RCC 7860 (cell line): ENCODE measurements at regions not wholly inside any gene's neighbourhood (a gene's known extent, or its start where the extent isn't known, plus 50 kb on each side); places are given as distances from the start of the nearest gene placed in this dataset.
A peak's percentile ranks its signal among the peaks of the same experiment; 100 is the strongest.
"Not testable (repeated sequence)": the region's sequence is repeated elsewhere in the genome, so short reads cannot be mapped to it uniquely, and the experiment has no call there.

Experiments used
- DNase-seq: peaks from one replicate; pipeline ENCODE4 v3.0.0-alpha.2; 2015; ENCODE audit warnings: low spot score
- FAIRE-seq: peaks from 2 replicates; lab custom pipeline; 2012; peaks lifted over from hg19 to GRCh38; lab: Jason Lieb, UNC

DNA sequence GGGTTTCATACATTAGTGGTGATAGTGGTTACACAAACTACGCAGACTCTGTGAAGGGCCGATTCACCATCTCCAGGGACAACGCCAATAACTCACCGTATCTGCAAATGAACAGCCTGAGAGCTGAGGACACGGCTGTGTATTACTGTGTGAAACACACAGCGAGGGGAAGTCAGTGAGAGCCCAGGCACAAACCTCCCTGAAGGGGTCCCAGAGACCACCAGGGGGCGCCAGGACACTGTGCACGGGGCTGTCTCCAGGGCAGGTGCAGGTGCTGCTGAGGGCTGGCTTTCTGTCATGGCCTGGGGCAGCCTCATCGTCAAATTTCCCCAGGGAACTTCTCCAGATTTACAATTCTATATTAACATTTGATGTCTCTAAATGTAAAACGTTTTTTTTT lies 184.6 kb upstream of the TP53TG3C start:
- DNase-seq, FAIRE-seq: not testable (repeated sequence)

DNA sequence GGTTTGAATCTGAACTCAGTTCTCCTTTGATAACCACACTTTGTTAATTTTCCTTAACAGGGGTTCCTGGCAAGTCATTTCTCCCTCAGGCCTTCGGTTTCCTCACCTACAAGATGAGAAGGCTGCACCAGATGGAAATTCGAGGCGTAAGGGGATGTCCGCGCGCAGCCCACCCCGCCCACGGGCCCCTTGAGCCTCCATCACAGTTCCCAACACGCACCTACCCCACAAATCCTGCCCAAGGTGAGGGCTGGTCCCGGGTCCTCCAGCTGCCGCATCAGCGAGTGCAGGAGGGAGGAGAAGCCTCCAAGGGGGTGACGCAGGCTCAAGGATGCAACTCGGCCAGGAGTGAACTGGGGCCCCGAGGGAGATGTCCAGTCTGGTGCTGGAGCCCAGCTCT lies 166.9 kb upstream of the TP53TG3C start:
- not testable (repeated sequence) for FAIRE-seq, DNase-seq

DNA sequence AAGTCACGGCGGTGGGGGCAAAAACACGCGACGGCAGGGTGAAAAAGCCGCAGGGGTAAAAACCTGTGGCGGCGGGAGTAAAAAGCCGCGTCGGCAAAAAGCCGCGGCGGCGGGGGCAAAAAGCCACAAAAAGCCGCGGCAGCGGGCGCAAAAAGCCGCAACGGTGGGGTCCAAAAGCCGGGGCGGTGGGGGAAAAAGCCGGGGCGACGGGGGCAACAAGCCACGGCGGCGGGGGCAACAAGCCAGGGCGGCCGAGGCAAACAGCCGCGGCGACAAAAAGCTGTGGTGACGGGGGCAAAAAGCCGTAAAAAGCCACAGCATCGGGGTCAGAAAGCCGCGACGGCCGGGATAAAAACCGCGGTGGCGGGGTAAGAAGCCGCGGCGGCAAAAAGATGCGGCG lies 166.1 kb upstream of the TP53TG3C start:
- not testable (repeated sequence) for DNase-seq, FAIRE-seq

DNA sequence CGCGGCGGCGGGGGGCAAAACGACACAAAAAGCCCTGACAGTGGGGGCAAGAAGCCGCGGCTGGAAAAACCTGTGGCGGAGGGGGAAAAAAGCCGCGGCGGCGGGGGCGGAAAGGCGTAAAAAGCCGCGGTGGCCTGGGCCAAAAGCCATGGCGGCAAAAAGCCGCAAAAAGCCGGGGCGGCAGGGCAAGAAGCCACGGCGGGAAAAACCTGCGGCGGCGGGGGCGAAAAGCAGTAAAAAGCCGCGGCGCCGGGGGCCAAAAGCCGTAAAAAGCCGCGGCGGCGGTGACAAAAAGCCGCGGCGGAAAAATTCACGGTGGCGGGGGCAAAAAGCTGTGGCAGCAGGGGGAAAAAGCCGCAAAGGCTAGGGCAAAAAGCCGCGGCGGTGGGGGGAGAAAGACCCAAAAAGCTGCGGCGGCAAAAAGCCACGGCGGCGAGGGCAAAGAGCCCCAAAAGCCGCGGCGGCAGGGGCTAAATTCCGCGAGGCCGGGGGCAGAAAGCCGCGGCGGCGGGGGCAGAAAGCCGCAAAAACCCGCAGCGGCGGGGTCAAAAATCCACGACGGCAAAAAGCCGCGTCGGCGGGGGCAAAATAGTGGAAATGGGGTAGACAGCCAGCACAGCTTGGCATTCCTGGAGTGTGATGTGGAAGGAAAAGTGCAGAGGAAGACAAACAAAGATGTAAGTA lies 165.2 kb upstream of the TP53TG3C start:
- not testable (repeated sequence) for FAIRE-seq, DNase-seq

DNA sequence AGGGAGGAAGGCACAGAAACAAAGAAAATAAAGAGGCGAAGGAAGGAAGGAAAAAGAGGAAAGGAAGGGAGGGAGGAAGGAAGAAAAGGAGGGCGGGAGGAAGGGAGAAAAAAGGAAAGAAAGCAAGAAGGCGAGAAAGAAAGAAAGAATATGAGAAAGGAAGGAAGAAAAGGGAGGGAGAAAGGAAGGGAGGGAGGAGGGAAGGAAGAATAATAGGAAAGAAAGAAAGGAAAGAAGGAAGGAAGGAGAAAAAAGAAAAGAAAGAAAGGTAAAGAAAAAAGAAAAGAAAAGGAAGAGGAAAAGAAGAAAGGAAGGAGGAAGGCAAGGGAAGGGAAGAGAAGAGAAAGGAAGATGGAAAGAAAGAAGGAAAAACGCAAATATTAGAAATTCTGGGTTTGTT lies 145.2 kb upstream of the TP53TG3C start:
- not testable (repeated sequence) for FAIRE-seq

DNA sequence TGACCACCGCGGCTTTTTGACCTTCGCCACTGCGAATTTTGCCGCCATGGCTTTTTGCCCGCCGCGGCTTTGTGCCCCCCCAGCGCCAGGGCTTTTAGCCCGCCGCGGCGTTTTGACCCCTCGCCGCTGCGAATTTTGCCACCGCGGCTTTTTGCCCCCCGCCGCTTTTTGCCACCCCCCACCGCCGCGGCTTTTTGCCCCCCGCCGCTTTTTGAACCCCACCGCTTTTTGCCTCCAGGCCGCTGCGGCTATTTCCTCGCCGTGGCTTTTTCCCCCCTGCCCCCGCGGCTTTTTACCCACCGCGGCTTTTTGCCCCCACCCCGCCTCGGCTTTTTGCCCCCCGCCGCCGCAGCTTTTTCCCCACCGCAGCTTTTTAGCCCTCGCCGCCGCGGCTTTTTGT lies 134.8 kb upstream of the TP53TG3C start:
- no peak for DNase-seq
- no peak for FAIRE-seq

More for the DNA sequence above, 145.2 kb upstream of the TP53TG3C start:
- DNase-seq: not testable (repeated sequence)

DNA sequence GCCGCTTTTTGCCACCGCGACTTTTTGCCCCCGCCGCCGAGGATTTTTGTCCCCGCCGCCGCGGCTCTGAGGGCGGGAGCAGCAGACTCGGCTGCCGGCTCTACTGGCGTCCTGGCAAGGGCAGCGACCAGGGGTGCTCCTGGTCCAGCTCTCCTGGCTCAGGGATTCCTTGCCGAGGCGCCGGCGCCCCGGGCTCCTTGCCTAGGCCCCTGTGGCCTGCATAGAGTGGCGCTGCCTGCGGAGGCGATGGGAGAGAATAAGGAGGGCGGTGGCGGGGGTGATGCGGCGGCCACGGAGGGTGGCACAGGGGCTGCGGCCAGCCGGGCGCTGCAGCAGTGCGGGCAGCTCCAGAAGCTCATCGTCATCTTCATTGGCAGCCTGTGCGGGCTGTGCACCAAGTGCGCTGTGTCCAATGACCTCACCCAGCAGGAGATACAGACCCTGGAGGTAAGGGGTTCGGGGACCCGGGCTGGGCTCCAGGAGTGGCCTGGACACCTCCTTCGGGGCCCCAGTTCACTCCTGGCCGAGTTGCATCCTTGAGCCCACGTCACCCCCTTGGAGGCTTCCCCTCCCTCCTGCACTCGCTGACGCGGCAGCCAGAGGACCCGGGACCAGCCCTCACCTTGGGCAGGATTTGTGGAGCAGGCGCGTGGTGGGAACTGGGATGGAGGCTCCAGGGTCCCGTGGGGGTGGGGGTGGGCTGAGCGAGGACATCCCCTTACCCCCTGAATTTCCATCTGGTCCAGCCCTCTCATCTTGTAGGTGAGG lies 134.2 kb upstream of the TP53TG3C start:
- not testable (repeated sequence) for DNase-seq, FAIRE-seq

DNA sequence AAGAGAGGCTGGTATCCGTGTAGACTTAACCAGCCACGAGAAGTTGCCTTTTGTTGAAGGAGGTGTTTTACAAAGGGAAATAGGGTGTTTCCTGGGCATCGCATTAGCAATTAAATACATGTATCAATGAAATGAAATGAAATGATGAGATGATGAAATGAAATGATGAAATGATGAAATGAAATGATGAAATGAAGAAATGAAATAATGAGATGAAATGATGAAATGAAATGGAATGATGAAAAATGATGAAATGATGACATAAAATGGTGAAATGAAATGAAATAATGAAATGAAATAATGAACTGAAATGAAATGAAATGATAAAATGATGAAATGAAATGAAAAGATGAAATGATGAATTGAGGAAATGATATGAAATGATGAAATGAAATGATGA lies 131.3 kb upstream of the TP53TG3C start:
- FAIRE-seq: not testable (repeated sequence)

DNA sequence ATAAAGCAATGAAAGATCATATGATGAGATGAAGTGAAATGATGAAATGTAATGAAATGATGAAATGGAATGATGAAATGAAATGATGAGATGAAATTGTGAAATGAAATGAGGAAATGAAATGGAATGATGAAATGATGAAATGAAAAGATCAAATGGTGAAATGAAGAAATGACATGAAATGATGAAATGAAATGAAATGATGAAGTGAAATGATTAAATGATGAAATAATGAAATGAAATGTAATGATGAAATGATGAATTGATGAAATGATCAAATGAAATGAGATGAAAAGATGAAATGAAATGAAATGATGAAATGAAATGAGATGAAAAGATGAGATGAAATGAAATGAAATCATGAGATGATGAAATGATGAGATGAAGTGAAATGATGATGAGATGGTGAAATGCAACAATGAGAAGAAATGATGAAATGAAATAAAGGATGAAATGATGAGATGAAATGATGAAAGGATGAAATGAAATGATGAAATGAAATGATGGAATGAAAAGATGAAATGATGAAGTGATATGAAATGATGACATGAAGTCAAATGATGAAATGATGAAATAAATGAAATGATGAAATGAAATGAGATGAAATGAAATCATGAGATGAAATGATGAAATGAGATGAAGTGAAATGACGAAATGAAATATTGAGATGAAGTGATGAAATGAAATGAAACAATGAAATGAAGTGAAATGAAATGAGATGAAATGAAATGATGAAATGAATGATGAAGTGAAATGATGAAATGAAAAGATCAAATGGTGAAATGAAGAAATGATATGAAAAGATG lies 130.5 kb upstream of the TP53TG3C start:
- not testable (repeated sequence) for DNase-seq, FAIRE-seq

More for the DNA sequence above, 131.3 kb upstream of the TP53TG3C start:
- not testable (repeated sequence) for DNase-seq

DNA sequence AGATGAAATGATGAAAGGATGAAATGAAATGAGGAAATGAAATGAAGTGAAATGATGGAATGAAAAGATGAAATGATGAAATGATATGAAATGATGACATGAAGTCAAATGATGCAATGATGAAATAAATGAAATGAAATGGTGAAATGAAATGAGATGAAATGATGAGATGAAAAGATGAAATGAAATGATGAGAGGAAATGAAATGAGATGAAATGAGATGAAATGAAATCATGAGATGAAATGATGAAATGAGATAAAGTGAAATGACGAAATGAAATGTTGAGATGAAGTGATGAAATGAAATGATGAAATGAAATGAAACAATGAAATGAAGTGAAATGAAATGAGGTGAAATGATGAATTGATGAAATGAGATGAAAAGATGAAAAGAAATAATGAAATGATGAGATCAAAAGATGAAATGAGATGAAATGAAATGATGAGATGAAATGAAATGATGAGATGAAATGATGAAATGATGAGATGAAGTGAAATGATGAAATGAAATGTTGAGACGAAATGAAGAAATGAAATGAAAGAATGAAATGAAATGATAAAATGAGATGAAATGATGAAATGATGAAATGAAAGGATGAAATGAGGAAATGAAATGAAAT lies 129.5 kb upstream of the TP53TG3C start:
- FAIRE-seq: not testable (repeated sequence)
- DNase-seq: peak; percentile 1
